ENCODE measurements at regions not wholly inside any gene's neighbourhood (a gene's known extent, or its start where the extent isn't known, plus 50 kb on each side); places are given as distances from the start of the nearest gene placed in this dataset.

GRCh38 chr20:53712212-53712977 lies 118.8 kb upstream of the ZNF217 start:
- DNase-seq (ENCODE audit: insufficient read length, low spot score) (no peak), FAIRE-seq (no peak)
- no peak for TF ChIP-seq CTCF (IDR thresholded peaks at IDR 0.05; ENCODE audit: insufficient read depth, missing control alignments)

- no peak for DNase-seq (ENCODE audit: insufficient read length, low spot score)
- no peak for FAIRE-seq
- TF ChIP-seq CTCF (IDR thresholded peaks at IDR 0.05; ENCODE audit: insufficient read depth, missing control alignments), result no peak
Measured at GRCh38 chr20:53711333-53712211, 117.9 kb upstream of the ZNF217 start.

GRCh38 chr20:53708129-53708968 lies 114.7 kb upstream of the ZNF217 start:
- FAIRE-seq (no peak), DNase-seq (ENCODE audit: insufficient read length, low spot score) (no peak)
- TF ChIP-seq CTCF (IDR thresholded peaks at IDR 0.05; ENCODE audit: insufficient read depth, missing control alignments), result no peak

- DNase-seq (ENCODE audit: insufficient read length, low spot score) (no peak), FAIRE-seq (no peak)
- no peak for TF ChIP-seq CTCF (IDR thresholded peaks at IDR 0.05; ENCODE audit: insufficient read depth, missing control alignments)
Measured at GRCh38 chr20:53707371-53708055, 113.9 kb upstream of the ZNF217 start.

- TF ChIP-seq CTCF (IDR thresholded peaks at IDR 0.05; ENCODE audit: insufficient read depth, missing control alignments), result no peak
- FAIRE-seq (no peak), DNase-seq (ENCODE audit: insufficient read length, low spot score) (no peak)
Measured at GRCh38 chr20:53706466-53707370, 113.1 kb upstream of the ZNF217 start.

- no peak for FAIRE-seq
- DNase-seq (ENCODE audit: insufficient read length, low spot score), result no peak
- TF ChIP-seq CTCF (IDR thresholded peaks at IDR 0.05; ENCODE audit: insufficient read depth, missing control alignments), result no peak
Measured at GRCh38 chr20:53706008-53706465, 112.4 kb upstream of the ZNF217 start.

Data from D721Med (cell line).